ENCODE measurements at regions not wholly inside any gene's neighbourhood (a gene's known extent, or its start where the extent isn't known, plus 50 kb on each side); places are given as distances from the start of the nearest gene placed in this dataset.

- TF ChIP-seq SUZ12 (IDR thresholded peaks at IDR 0.05) (no peak), SP1 (IDR thresholded peaks at IDR 0.05) (no peak), L3MBTL2 (conservative IDR thresholded peaks at IDR 0.05) (no peak), ARNT (IDR thresholded peaks at IDR 0.05) (no peak), PKNOX1 (IDR thresholded peaks at IDR 0.05) (no peak), FOXM1 (IDR thresholded peaks at IDR 0.05; ENCODE audit: borderline replicate concordance) (no peak), TARDBP (IDR thresholded peaks at IDR 0.05) (no peak), BHLHE40 (IDR thresholded peaks at IDR 0.05; ENCODE audit: borderline replicate concordance) (no peak), NFRKB (IDR thresholded peaks at IDR 0.05) (no peak)
Measured at GRCh38 chr3:166435469-166436057, 598.3 kb upstream of the BCHE start.
